ENCODE measurements at regions not wholly inside any gene's neighbourhood (a gene's known extent, or its start where the extent isn't known, plus 50 kb on each side); places are given as distances from the start of the nearest gene placed in this dataset.

DNA sequence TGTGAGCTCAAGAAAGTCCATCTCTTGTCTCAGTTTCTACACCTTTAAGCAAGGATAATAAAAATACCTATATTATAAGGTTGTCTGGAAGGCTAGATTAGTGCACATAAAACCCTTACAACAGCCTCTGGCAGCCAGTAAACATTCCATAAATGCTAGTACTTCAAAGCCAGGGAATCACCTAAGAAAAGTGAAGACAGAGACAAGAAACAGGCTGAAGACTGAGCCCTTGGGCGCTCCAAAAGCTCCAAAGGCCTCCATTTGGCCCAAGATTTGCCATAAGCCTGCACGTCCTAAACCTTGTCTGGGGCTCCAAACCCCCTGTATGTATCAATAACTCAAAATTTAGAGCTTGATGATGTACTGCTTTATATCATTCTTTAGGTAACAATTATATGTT lies 52.2 kb upstream of the AKIP1 start:
- POLR2A ChIA-PET, result interaction anchor here (1.3 kb wide), 1 partner anchor 13 kb away, joined by 8 read pairs; no protein-coding TSS in a partner anchor
- Histone ChIP-seq H3K9me3 (no peaks in the 10 kb centered on the region), H3K4me3 (ENCODE audit: low read depth, low read length) (no peak overlapping the region), H3K4me1 (0 out of 2 replicates have a peak, but pooled peaks cover 7% of the 10 kb centered on the region), H3K27me3 (replicated peaks; ENCODE audit: control insufficient read depth, insufficient read depth, low read length) (no peaks in the 10 kb centered on the region), H3K36me3 (ENCODE audit: control insufficient read depth, insufficient read depth, low read length) (no peaks in the 10 kb centered on the region)
- H3K4me3 Mint-ChIP-seq (ENCODE audit: unreplicated experiment), result no peak overlapping the region
- H3K9me3 Mint-ChIP-seq (ENCODE audit: unreplicated experiment), result no peaks in the 10 kb centered on the region
- H3K36me3 Mint-ChIP-seq (ENCODE audit: insufficient read depth, unreplicated experiment), result peaks cover 6% of the 10 kb centered on the region
- TF ChIP-seq, protein P1, sequence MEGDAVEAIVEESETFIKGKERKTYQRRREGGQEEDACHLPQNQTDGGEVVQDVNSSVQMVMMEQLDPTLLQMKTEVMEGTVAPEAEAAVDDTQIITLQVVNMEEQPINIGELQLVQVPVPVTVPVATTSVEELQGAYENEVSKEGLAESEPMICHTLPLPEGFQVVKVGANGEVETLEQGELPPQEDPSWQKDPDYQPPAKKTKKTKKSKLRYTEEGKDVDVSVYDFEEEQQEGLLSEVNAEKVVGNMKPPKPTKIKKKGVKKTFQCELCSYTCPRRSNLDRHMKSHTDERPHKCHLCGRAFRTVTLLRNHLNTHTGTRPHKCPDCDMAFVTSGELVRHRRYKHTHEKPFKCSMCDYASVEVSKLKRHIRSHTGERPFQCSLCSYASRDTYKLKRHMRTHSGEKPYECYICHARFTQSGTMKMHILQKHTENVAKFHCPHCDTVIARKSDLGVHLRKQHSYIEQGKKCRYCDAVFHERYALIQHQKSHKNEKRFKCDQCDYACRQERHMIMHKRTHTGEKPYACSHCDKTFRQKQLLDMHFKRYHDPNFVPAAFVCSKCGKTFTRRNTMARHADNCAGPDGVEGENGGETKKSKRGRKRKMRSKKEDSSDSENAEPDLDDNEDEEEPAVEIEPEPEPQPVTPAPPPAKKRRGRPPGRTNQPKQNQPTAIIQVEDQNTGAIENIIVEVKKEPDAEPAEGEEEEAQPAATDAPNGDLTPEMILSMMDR (IDR thresholded peaks at IDR 0.05; ENCODE audit: insufficient read depth in 1 of 2, low read depth in 1 of 2, low read length in 1 of 2, severe bottlenecking in 1 of 2, unreplicated experiment in 1 of 2), result no peak
- H3K4me1 Mint-ChIP-seq (ENCODE audit: low read depth, unreplicated experiment), result peaks cover 9% of the 10 kb centered on the region
- no peak overlapping the region for H3K27ac Mint-ChIP-seq (ENCODE audit: unreplicated experiment)
- CTCF ChIA-PET, result interaction anchor here (0.9 kb wide), 1 partner anchor 101 kb away, joined by 3 read pairs; no protein-coding TSS in a partner anchor
- intact Hi-C loops (cut with micrococcal nuclease; ENCODE audit: unreplicated experiment), result no loop called here
- H3K27me3 Mint-ChIP-seq (ENCODE audit: insufficient read depth, unreplicated experiment), result no peaks in the 10 kb centered on the region
- BruUV-seq (replicated peaks), result no TSS peak
- no peak for DNase-seq

Data from Caco-2 (cell line).